HG03139 (cell line): ENCODE measurements at regions not wholly inside any gene's neighbourhood (a gene's known extent, or its start where the extent isn't known, plus 50 kb on each side); places are given as distances from the start of the nearest gene placed in this dataset.
"Not testable (repeated sequence)": the region's sequence is repeated elsewhere in the genome, so short reads cannot be mapped to it uniquely, and the experiment has no call there.

ENCODE experiments used
- ATAC-seq: cut with Tn5 transposase; IDR thresholded peaks from one replicate; pipeline ENCODE4 v1.9.1; 2021; ENCODE audit not compliant: unreplicated experiment

DNA sequence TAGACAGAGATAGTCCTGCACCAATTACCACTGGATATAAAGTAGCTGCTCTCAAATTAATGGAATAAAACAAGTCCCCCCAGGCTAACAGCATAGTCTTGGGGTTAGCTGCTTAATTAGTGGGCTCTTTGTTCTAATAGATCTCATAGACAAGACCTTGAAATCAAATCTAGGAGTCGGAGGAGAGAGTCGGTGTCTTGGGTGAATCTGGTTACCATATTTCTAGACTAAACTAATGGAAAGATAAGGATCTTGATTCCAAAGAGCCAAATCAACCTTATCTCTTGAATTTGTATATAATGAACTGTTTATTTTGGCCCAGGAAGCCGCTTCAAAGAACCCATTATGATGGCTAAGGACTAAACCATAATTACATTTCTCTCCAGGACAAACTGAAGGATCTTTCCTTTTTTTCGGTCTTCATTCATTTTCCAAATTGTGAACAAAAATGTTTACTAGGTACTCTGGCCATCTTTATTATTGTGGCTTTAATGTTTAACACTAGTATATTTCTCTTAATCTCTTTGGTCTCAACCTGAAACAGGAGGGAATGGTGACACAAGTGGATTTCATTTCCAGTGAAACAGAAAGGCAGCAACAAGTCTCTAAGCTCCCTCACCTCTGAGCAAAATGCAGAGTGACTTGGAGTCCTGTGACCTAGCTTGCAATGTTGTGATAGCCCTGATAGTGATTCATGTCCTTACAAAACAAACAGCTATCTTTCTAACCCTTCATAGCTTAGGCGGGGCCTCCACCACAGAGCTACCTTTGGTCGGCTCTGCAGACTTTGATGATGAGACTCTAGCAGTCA, 137.9 kb upstream of the PARD3B start:
- ATAC-seq, result no peak

DNA sequence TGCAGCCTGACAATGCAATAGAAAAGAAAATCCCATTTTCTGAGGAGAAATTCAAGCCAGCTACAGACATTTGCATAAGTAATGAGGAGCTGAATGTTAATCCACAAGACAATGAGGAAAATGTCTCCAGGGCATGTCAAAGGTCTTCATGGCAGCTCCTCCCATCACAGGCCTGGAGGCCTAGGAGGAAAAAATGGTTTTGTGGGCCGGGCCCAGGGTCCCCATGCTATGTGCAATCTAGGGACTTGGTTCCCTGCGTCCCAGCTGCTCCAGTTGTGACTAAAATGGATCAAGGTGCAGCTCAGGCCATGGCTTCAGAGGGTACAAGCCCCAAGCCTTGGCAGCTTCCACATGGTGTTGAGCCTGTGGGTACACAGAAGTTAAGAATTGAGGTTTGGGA, 132.5 kb upstream of the PARD3B start:
- not testable (repeated sequence) for ATAC-seq

DNA sequence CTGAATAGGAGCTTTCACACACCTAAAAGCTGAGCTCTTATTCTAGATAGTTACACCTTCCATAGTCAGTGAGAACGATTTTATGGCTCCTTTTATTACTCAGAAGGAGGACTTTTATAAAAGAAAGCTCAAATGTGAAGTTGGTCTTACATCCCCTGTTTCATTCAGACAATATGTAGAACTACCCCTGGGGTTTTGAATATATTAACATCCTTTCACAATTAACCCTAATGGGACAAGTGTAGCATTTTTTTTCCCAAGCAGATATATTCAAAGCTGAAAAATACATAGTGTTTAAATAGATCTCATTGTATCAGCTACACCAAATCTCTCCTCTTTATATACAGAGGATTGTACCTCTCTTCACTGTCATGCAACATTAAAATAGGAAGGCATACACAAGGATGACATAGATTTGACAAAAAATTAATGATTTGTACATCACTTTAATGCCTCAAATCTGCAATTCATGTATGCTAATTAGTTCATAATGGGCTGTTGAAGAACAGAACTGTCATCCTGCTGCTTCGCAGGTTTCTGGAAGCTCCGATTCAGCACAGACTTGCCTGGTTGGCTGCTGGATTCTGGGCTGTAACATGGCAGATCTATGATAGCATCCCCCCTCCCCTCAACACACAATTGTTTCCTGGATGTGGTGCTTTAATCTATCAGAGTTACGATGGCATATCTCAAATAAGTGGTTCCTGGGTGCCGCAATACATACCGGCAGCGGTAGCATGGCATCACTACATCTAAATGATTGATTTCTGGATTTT, 129.7 kb upstream of the PARD3B start:
- no peak for ATAC-seq

DNA sequence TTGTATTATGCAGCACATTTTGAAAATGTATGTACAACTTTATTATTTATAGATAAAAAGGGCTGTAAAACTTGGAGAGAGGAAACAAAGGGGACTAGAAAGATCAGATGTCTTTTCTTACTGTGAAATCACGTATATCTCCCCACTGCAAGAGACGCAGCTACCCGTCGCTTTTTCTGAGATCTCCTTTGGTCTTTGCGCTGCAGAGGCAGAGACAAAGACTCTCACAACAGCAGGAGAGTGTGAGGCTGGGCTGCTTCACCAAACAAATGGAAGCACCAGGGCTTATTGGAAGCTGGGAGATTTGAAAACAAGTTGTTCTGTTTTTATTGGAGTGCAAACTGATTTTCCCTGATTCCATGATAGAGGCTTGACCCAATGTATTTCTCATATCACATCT, 129.0 kb upstream of the PARD3B start:
- ATAC-seq, result no peak

DNA sequence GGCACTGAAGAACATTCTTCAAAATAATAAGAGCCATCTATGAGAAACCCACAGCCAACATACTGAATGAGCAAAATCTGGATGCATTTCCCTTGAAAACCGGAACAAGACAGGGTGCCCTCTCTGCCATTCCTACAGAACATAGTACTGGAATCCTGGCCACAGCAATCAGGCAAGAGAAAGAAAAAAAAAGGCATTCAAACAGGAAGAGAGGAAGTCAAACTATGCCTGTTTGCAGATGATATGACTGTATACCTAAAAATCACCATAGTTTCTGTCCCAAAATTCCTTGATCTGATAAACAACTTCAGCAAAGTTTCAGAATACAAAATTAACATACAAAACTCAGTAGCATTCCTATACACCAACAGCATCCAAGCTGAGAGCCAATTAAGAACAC, 119.5 kb upstream of the PARD3B start:
- no peak for ATAC-seq

DNA sequence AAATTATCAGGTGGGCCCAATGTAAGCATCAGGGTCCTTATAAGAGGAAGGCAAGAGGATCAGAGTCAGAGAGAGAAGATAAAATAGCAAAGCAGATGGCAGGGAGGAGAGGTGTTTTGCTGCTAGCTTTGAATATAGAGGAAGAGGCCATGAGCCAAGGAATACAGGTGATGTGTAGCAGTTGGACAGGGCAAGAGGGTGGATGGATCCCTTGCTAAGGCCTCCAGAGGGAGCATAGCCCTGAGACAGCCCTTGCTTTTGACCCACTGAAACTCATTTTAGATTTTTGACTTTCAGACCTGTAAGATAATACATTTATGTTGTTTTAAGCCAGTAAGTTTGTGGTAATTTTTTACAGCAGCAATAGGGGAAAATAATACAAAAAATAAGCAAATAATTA, 116.6 kb upstream of the PARD3B start:
- no peak for ATAC-seq

DNA sequence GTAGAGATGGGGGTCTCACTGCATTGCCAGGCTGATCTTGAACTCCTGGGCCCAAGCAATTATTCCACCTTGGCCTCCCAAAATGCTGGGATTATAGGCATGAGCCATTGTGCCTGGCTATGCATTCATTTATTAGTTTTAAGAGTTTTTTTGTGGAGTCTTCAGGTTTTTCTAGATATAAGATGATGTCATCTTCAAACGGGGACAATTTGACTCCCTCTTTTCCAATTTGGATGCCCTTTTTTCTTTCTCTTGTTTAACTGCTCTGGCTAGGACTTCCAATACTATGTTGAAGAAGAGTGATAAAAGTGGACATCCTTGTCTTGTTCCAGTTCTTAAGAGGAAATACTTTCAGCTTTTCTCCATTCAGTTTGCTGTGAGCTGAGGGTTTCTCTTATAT, 113.7 kb upstream of the PARD3B start:
- ATAC-seq, result no peak

DNA sequence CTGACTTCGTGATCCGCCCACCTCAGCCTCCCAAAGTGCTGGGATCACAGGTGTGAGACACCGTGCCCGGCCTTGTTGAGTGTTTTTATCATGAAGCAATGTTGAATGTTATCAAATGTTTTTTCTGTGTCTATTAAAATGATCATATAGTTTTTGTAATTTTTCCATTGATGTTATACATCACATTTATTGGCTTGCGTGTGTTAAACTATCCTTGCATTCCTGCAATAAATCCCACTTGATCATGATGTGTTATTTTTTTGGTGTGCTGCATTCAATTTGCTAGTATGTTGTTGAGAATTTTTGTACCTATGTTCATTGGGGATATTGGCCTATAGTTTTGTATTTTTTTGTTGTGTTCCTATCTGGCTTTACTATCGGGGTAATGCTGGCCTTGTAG, 113.1 kb upstream of the PARD3B start:
- ATAC-seq, result no peak

DNA sequence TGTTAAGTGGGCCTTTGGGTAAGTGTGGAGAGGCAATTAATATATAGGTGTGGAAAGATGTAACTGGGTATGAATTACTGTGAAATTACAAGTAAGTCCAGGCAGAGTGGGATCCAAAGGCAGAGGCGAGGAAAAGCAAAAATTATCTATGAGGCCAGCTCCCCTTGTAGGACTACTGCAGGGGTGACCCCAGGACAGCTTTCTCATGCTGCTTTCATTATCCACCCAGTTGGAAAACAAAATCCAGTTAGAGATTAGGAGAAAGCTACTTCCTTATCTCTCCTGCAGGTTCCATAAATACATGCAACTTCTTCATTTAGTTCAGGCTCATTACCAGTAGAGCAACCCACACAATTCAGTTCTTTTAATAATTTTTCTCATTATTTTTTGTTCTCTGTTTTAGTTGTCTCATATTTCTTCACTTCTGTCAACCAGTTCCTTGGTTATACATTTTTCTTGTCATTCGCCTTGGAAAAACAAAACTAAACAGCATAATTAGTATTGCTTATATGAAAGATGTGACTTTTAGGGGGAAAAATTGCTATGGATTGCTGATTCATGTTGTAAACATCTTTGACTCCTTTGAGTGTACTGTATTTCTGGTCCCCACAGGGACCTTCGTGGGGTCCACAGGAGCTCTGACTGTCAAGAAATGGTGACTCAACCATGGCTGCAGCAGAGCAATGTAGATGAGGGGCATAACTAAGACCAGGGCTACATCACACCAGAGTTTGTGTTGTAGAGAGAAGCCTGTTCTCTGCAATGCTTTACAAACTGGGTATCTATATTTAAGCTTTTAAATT, 110.4 kb upstream of the PARD3B start:
- no peak for ATAC-seq

DNA sequence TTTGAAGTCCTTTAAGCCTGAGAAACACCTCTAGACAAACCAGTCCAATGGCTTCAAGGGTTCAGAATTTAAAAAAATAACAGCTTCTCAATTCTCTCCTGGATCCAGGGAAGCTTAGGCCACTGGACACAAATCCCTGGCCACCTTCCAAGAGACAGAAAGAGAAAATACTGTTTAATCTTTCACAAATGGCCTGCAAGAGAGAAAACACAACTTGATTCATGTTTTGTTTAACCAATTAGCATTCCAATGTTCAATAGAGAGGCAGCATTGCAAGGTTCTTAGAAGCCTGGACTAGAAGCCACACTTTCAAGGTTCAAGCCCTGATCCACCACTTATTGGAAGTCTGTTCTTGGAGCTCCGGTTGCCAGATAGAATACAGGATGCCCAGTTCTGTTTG, 109.0 kb upstream of the PARD3B start:
- ATAC-seq, result no peak

DNA sequence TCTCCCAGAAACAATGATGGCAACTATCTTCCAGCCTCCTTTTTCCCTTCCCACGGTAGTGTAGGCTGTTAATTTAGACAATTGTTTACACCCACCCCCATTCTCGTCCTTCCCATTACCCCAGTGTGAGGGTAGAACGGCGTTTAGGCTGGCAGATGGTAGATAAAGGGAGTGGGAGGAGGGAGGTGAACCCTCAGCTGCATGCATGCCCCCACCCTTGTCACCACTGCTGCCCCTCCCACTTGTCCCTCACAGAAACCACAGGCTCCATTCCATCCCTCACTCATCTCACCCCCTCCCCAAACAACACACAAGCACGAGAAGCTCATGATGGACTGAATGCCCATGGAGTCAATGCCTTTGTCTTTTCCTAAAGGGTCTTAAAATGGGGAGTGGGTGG, 107.9 kb upstream of the PARD3B start:
- ATAC-seq, result no peak

DNA sequence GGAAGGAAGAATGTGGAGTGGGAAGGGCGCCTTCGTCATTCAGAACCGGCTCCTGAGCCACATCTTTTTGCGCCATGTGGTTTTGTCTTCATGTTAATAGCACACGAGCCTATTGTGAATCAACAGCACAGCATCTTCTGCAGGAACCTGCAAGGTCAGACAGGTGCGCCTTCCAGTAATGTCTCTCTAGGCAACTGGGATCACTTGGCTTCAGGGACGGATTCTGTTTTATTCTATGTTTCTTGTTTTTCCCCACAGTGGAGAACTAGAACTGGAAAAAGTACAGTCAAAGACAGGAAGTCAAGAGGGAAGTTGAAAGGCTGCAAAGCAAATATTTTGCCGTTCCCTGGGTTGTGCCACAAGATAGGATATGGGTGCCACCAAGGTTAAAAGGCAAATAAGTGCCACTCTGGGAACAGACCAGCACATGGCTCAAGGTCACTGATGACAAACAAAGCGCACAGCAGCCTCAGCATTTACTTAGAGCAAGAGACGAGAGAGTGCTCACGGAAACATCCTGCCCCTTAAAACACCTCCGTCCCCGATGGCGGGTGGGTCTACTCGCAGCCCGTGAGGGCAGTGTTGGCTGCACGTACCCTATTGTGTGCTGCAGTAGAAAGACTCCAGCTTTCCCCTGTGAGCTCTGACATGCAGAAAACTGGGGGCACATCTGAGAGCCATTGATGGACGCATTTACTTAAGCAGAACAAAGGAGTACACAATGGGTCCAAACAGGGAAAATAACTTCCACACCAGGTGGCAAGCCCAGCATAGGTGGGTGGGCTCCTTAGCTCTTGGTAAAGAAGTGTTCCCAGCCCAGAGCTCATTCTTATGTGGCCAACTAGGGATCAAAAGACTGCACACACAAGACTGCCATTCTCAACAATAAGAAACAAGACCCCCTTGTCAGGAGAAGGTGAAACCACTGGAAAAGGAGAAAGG, 107.2 kb upstream of the PARD3B start:
- no peak for ATAC-seq

DNA sequence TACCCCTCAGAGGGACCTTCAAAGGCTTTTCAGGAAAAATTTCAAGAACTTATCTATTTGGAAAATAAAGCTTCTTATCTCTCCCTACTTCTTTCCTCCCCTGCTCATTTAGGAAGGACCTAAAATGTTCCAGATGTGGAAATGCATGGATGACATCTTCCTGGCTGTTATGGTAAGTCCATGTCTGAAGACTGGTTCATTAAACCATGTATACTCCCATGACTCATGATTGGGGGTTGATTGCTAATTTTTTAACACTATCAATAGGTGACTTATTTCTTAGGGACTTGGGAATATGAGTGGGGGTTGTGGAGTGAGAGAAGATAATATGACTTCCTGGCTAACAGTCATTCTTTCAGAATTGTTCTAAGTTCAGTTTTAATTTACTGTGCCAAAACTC, 104.0 kb upstream of the PARD3B start:
- ATAC-seq, result no peak

DNA sequence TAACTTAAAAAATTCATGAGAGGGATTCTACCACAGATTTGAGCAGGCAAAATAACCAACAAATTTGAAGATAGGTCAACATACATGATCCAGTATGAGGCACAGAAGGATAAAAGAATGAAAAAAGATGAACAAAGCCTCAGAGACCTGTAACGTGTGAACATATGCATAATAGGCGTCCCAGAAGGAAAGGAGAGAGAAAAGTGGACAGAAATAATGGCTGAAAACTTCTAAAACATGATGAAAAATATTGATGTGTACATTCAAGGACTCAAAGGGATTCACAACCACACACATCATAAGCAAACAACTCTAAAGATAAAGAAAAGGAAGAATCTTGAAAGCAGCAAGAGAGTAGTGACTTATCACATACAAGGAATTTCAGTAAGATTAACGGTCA, 100.1 kb upstream of the PARD3B start:
- no peak for ATAC-seq

DNA sequence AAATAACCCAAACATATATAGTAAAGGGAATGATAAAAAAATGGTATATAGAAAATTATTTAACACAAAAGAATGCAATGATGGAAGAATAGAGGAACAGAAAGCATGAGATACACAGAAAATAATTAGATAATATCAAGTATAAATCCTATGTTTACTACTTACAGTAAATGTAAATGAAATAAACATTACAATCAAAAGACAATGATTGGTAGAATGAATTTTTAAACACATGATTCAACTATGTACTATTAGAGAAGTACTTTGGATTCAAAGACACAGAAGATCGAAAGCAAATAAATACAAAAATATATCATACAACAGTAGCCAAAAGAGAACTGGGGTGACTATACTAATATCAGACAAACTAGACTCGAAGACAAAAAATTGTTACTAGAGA, 97.6 kb upstream of the PARD3B start:
- no peak for ATAC-seq

DNA sequence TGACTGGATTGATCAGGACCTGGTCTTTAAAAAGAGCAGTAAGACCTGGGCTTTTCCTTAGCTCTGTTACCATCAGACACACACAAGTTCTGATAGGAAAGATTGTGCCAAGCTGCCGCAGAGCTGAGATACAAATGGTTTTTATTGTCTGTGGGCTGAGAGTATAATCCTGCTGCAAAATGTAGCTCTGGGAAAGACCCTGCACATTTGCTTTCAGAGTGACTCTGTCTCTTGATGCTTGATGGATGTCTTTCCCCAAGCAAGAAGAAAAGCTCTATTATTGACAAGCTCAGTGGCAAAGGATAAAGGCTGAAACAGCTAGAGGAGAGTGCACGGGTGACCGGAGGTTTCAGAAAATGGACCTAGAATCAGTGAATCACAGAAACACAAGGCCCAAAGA, 95.3 kb upstream of the PARD3B start:
- no peak for ATAC-seq

DNA sequence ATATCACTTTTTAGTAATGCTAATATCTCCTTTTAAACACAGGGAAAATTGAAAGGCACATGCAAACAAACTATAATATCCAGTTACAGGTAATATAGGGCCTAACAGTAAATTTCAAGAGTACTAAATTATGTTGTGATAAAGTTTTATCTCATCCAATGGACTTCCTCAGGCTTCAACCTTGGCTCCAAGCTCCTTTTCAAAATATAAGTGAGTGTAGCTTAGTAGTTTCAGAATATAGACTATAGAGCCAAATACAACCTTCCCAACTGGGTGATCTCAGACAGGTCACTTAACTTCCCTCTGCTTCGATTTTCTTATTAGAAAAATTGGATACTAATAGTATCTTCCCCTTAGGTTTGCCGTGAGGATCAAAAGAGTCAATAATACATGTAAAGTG, 93.5 kb upstream of the PARD3B start:
- ATAC-seq, result no peak

DNA sequence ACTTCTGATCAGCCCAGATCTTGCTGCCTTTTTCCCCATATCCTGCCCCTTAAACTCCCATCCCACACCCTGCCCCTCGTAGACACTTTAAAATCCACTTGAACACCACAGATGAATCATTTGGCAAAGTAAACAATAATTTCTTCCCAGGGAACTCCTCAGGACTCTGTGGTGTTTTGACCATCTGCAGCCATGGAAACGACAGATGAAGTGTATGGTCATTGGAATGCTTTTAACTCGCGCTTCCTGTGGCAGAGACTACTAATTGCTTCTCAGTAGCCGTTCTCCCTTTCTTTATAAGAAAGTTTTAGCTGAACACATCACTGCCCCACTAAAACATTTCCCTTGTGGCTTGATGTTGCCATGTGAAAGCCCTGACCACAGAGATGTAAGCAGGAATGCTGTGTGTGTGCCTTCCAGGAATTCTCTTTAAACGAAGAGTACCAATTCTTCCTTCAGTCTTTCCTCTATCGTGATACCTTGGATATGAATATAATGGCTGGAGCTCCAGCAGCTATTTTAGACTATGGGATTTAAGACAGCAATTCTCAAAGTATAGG, 92.7 kb upstream of the PARD3B start:
- ATAC-seq, result no peak

DNA sequence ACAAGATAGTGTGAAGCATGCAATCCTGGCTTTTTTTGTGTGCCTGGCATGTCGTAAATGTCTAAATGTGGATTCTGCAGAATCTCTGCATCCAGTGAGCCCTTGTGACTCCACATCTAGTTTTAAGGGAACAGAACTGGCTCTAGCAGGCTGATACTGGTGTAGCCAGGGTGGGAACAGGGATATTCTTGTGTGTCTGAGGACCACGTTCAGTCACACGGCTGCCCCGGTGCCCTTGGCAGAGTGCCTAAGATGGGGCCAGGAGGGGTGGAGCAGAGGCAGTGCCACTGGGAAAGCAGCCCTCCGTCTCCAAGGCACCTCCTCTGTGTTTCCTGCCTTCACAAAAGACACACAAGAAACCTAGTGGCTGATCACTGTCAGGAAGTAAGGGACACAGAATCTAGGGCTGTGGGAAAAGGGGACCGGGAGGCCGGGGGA, 91.5 kb upstream of the PARD3B start:
- no peak for ATAC-seq

DNA sequence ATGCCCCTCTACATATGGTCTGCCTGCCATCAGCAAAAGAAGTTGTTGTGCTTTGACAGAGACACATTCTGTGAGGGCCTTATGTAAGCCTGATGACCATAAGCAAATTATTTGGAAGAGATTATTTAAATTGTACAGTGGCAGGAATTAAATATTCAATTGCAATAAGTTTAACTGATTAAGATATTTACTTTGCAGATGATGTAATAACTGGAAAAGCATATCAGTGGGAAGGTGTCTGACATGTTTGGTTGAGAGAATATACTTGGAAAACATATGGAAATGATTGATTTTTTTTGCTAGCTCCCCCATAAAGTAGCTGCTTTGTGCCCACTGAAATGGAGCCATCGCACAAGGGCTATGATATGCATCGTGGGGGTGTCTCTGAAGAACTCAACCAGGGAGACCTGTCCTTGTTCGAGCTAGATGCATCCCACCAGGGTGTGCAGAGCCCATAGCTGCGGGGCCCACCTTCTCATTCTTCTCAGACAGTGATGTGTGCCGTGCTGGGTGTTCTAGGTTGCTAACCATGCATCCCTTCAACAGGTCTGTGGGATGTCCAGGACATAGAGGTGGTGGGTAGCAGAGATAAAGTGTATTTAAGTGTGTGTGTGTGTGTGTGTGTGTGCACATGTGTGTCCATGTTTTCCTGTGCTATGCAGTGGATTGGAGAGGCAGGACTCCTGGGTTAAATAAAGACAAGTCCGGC, 90.4 kb upstream of the PARD3B start:
- ATAC-seq, result no peak
